ENCODE measurements at regions not wholly inside any gene's neighbourhood (a gene's known extent, or its start where the extent isn't known, plus 50 kb on each side); places are given as distances from the start of the nearest gene placed in this dataset.

DNA sequence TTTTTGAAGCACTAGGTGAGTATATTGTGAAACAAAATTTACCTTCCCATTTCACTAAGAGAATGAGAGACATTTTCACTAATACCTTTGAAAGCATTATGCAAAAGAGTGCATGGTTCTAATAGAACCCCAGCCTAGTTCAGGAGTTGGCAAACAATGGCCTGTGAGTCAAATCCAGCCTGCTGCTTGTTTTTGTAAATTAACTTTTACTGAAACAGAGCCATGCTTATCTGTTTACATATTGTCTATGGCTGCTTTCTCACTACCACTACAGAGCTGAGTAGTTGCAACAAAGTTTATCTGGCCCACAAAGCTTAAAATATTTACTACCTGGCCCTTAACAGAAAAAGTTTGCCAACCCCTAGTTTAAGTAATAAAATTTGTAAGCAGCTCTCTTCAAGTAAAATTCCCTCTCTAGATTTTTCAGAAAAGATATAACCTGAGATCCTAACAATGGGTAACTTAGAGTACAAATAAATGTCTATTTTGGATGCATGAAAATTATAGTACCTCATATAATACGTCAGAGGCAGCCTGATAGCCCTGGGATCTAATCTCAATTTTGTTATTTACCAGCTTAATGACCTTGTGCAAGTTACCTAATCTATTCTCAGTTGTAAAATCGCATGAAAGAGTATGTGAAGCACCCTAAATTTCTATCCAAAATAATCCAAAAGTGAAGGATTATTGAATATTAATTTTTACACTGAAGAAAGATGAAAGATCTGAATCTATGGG lies 50.7 kb upstream of the ARL15 start:
- Mint-ChIP-seq H3K36me3 (no peaks in the 10 kb centered on the region), H3K4me1 (peaks cover 5 to 8% of the 10 kb centered on the region in 2 donors), H3K27ac (no peak overlapping the region), H3K27me3 (peaks cover 7 to 19% of the 10 kb centered on the region in 2 donors), H3K9me3 (no peaks in the 10 kb centered on the region), H3K4me3 (no peak overlapping the region)
- ATAC-seq (replicated peaks) (no peak), DNase-seq (no peak)

All from stimulated activated naive B cell treated with anti-CD40 and anti-IgM and Interleukin-4, amounts not matched to agents 10 μg/mL and 1 μg/mL and 100 μg/mL, for 72 hours (primary cell).